ENCODE measurements at regions not wholly inside any gene's neighbourhood (a gene's known extent, or its start where the extent isn't known, plus 50 kb on each side); places are given as distances from the start of the nearest gene placed in this dataset.

- H2AFZ ChIP-seq = no peak overlapping the region
- H3K27me3 ChIP-seq (ENCODE audit: insufficient read depth) = no peaks in the 10 kb centered on the region
- H3K4me2 ChIP-seq = no peak overlapping the region
- no peaks in the 10 kb centered on the region for H3K4me1 ChIP-seq (ENCODE audit: insufficient read depth)
- H3K79me2 ChIP-seq (replicated peaks; ENCODE audit: insufficient read depth) = no peaks in the 10 kb centered on the region
- Mint-ChIP-seq H3K27ac (no peak overlapping the region), H3K4me1 (peaks cover 2% of the 10 kb centered on the region; the same call in 2 of the 3 replicates), H3K36me3 (ENCODE audit: low read depth) (peaks cover 7% of the 10 kb centered on the region), H3K4me3 (no peak overlapping the region), H3K27me3 (ENCODE audit: insufficient read depth, low read depth, poor library complexity) (no peaks in the 10 kb centered on the region), H3K9me3 (peaks cover 28% of the 10 kb centered on the region)
- DNase-seq (ENCODE audit: low spot score) = no peak
- H3K27ac ChIP-seq (ENCODE audit: low read depth) = no peak overlapping the region
- H3K36me3 ChIP-seq (ENCODE audit: insufficient read depth) = no peaks in the 10 kb centered on the region
- H3K9me2 ChIP-seq (ENCODE audit: insufficient read depth) = peaks cover 19% of the 10 kb centered on the region; the same call in 1 of the 2 replicates
- no peak for ATAC-seq
- no peaks in the 10 kb centered on the region for H4K20me1 ChIP-seq (replicated peaks; ENCODE audit: insufficient read depth)
- TF ChIP-seq ETS1 (IDR thresholded peaks at IDR 0.05) = no peak
- TF ChIP-seq CTCF (conservative IDR thresholded peaks at IDR 0.05; ENCODE audit: low read depth in 2 of 2) = peak in 1 of 2 experiments; percentile 16; a peak in 1 of 4 replicates
- no peak for TF ChIP-seq ZNF331 (CRISPR knock-in tag; IDR thresholded peaks at IDR 0.05; ENCODE audit: low read depth)
- no peak for TF ChIP-seq CREB1 (CRISPR knock-in tag; IDR thresholded peaks at IDR 0.05; ENCODE audit: low read depth)
- TF ChIP-seq EZH2 (IDR thresholded peaks at IDR 0.05; ENCODE audit: low read depth, unreplicated experiment) = no peak
- no peak for TF ChIP-seq ZNF114 (CRISPR knock-in tag; IDR thresholded peaks at IDR 0.05)
- no peak overlapping the region for H3K4me3 ChIP-seq
- H3F3A ChIP-seq (replicated peaks; ENCODE audit: low read depth) = no peaks in the 10 kb centered on the region
Observed at GRCh38 chr18:10215446-10215845, 239.0 kb upstream of the APCDD1 start.

GRCh38 chr18:10216791-10217190, 237.6 kb upstream of the APCDD1 start:
- Histone ChIP-seq H2AFZ (no peak overlapping the region), H3K4me2 (no peak overlapping the region), H3K36me3 (ENCODE audit: insufficient read depth) (no peaks in the 10 kb centered on the region), H3K4me3 (no peak overlapping the region), H4K20me1 (replicated peaks; ENCODE audit: insufficient read depth) (no peaks in the 10 kb centered on the region), H3K27ac (ENCODE audit: low read depth) (no peak overlapping the region), H3K27me3 (ENCODE audit: insufficient read depth) (no peaks in the 10 kb centered on the region), H3K79me2 (replicated peaks; ENCODE audit: insufficient read depth) (no peaks in the 10 kb centered on the region), H3K9me2 (ENCODE audit: insufficient read depth) (peaks cover 9% of the 10 kb centered on the region; the same call in 1 of the 2 replicates), H3K4me1 (ENCODE audit: insufficient read depth) (no peaks in the 10 kb centered on the region), H3F3A (replicated peaks; ENCODE audit: low read depth) (no peaks in the 10 kb centered on the region)
- no peak for TF ChIP-seq EZH2phosphoT487 (IDR thresholded peaks at IDR 0.05; ENCODE audit: unreplicated experiment)
- no peak for TF ChIP-seq ZNF462 (CRISPR knock-in tag; IDR thresholded peaks at IDR 0.05)
- ATAC-seq = no peak
- Mint-ChIP-seq H3K36me3 (ENCODE audit: low read depth) (peaks cover 15% of the 10 kb centered on the region), H3K27ac (no peak overlapping the region), H3K9me3 (peaks cover 41% of the 10 kb centered on the region), H3K4me1 (peaks cover 2% of the 10 kb centered on the region; the same call in 2 of the 3 replicates), H3K4me3 (no peak overlapping the region), H3K27me3 (ENCODE audit: insufficient read depth, low read depth, poor library complexity) (no peaks in the 10 kb centered on the region)
- DNase-seq (ENCODE audit: low spot score) = no peak
